ENCODE measurements at regions not wholly inside any gene's neighbourhood (a gene's known extent, or its start where the extent isn't known, plus 50 kb on each side); places are given as distances from the start of the nearest gene placed in this dataset.

GRCh38 chr4:57494821-57495220 is 384.6 kb upstream of the IGFBP7 start:
- TF ChIP-seq ZNF19 (tag by site-specific recombination; IDR thresholded peaks at IDR 0.05; ENCODE audit: low read depth) = no peak
- no peak for TF ChIP-seq ZSCAN23 (tag by site-specific recombination; IDR thresholded peaks at IDR 0.05)
- TF ChIP-seq KLF8 (tag by site-specific recombination; IDR thresholded peaks at IDR 0.05) = no peak
- no peak for TF ChIP-seq ZXDB (tag by site-specific recombination; IDR thresholded peaks at IDR 0.05)
- no peak for TF ChIP-seq ZNF426 (tag by site-specific recombination; IDR thresholded peaks at IDR 0.05)
- no peak for TF ChIP-seq PRDM1 (tag by site-specific recombination; IDR thresholded peaks at IDR 0.05)
- TF ChIP-seq ZNF175 (tag by site-specific recombination; IDR thresholded peaks at IDR 0.05) = no peak
- no peak for TF ChIP-seq ZNF16 (tag by site-specific recombination; IDR thresholded peaks at IDR 0.05; ENCODE audit: low read depth)
- no peak for TF ChIP-seq ZBTB49 (tag by site-specific recombination; IDR thresholded peaks at IDR 0.05; ENCODE audit: low read depth)
- Histone ChIP-seq H3K27ac (ENCODE audit: extremely low read depth, low read depth, low read length) (no peak overlapping the region), H3K4me1 (ENCODE audit: control insufficient read depth, insufficient read depth, low read length) (no peaks in the 10 kb centered on the region), H3K9me3 (ENCODE audit: control insufficient read depth, insufficient read depth, low read depth, low read length) (no peaks in the 10 kb centered on the region), H3K4me3 (ENCODE audit: low read depth, low read length) (no peak overlapping the region), H3K36me3 (ENCODE audit: control insufficient read depth in 2 of 2, insufficient read depth in 1 of 2, low read length in 2 of 2) (no peaks in the 10 kb centered on the region)
- CTCF ChIA-PET = no interaction called here
- POLR2A ChIA-PET = no interaction called here

- Histone ChIP-seq H3K36me3 (ENCODE audit: control insufficient read depth in 2 of 2, insufficient read depth in 1 of 2, low read length in 2 of 2) (no peaks in the 10 kb centered on the region), H3K9me3 (ENCODE audit: control insufficient read depth, insufficient read depth, low read depth, low read length) (no peaks in the 10 kb centered on the region), H3K4me1 (ENCODE audit: control insufficient read depth, insufficient read depth, low read length) (no peaks in the 10 kb centered on the region), H3K27ac (ENCODE audit: extremely low read depth, low read depth, low read length) (no peak overlapping the region), H3K4me3 (ENCODE audit: low read depth, low read length) (no peak overlapping the region)
- ChIA-PET CTCF (no interaction called here), POLR2A (no interaction called here)
- TF ChIP-seq ZNF398 (tag by site-specific recombination; IDR thresholded peaks at IDR 0.05) = no peak
- no peak for TF ChIP-seq ZNF549 (tag by site-specific recombination; IDR thresholded peaks at IDR 0.05)
- TF ChIP-seq KLF1 (tag by site-specific recombination; IDR thresholded peaks at IDR 0.05) = no peak
- no peak for TF ChIP-seq ZNF146 (tag by site-specific recombination; IDR thresholded peaks at IDR 0.05)
- no peak for TF ChIP-seq REPIN1 (tag by site-specific recombination; IDR thresholded peaks at IDR 0.05; ENCODE audit: low read depth)
- no peak for TF ChIP-seq ZNF266 (tag by site-specific recombination; IDR thresholded peaks at IDR 0.05; ENCODE audit: low read depth)
- no peak for TF ChIP-seq ZFP41 (tag by site-specific recombination; IDR thresholded peaks at IDR 0.05; ENCODE audit: borderline replicate concordance)
- no peak for TF ChIP-seq ZNF580 (tag by site-specific recombination; IDR thresholded peaks at IDR 0.05)
- TF ChIP-seq PATZ1 (tag by site-specific recombination; IDR thresholded peaks at IDR 0.05) = no peak
- TF ChIP-seq TRIM28 (IDR thresholded peaks at IDR 0.05; ENCODE audit: borderline replicate concordance, low read length) = no peak
- no peak for TF ChIP-seq ZSCAN4 (tag by site-specific recombination; IDR thresholded peaks at IDR 0.05)
- TF ChIP-seq ZNF18 (tag by site-specific recombination; IDR thresholded peaks at IDR 0.05) = no peak
Measured at GRCh38 chr4:57492251-57492878, 382.2 kb upstream of the IGFBP7 start.
